ENCODE measurements at regions not wholly inside any gene's neighbourhood (a gene's known extent, or its start where the extent isn't known, plus 50 kb on each side); places are given as distances from the start of the nearest gene placed in this dataset.
"Not testable (repeated sequence)": the region's sequence is repeated elsewhere in the genome, so short reads cannot be mapped to it uniquely, and the experiment has no call there.

DNA sequence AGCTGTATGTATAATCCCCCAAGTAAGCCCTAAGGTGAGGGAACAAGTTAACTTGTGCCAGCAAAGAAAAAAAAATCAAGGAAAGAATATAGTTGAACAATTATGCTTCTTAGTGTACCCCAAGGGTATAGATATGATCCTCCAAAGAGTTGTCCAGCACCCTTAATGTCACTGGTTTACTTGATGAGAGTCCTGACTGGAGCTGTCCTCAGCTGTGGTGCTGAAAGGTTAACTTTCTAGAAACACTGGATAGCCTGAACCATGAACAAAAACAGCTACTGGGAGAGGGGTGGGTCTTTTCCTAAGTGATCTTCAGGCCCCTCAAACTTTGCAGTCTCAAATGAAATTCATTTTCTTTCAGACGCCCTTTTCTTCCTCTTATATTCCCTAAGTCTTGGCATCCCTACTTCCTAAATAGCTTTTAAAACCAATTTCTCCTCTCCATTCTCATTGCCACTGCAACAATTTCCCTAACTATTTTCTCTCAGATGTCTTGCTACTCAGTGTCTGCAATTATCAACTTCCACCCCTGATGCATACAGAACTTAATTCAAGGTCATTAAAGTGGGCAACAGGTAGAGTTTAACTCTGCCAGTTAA is 83.5 kb upstream of the PROKR2 start:
- DNase-seq: no peak
- Histone ChIP-seq H3K27ac (no peak overlapping the region), H3K27me3 (ENCODE audit: low read depth) (no peaks in the 10 kb centered on the region), H3K4me1 (no peaks in the 10 kb centered on the region), H3K9me3 (no peaks in the 10 kb centered on the region), H3K36me3 (no peaks in the 10 kb centered on the region), H3K4me3 (no peak overlapping the region)
- intact Hi-C loops (cut with DNase I): no loop called here
- no peak for TF ChIP-seq CTCF (IDR thresholded peaks at IDR 0.05)
- no peak for ATAC-seq

DNA sequence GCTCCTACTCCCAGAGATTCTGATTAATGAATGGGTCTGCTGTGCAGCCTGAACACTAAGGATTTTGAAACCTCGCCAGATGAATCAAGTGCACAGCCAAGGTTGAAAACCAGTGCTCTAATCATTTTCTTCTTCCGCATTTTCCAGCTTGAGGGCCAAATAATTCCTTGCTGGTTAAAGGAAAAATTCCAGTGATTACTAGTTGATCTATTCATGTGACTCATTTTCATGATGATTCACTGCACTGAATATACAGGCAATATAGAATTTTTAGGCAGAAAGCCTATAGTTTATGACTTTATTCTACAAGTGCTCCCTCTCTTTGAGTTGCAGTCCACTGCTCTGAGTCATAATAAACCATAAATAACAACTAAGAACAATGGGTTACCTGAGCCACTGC is 80.6 kb upstream of the PROKR2 start:
- ATAC-seq: no peak
- H3K27ac ChIP-seq: no peak overlapping the region
- no peaks in the 10 kb centered on the region for H3K27me3 ChIP-seq (ENCODE audit: low read depth)
- H3K9me3 ChIP-seq: no peaks in the 10 kb centered on the region
- H3K4me3 ChIP-seq: no peak overlapping the region
- TF ChIP-seq CTCF (IDR thresholded peaks at IDR 0.05): no peak
- H3K4me1 ChIP-seq: no peaks in the 10 kb centered on the region
- DNase-seq: no peak
- intact Hi-C loops (cut with DNase I): no loop called here
- no peaks in the 10 kb centered on the region for H3K36me3 ChIP-seq

DNA sequence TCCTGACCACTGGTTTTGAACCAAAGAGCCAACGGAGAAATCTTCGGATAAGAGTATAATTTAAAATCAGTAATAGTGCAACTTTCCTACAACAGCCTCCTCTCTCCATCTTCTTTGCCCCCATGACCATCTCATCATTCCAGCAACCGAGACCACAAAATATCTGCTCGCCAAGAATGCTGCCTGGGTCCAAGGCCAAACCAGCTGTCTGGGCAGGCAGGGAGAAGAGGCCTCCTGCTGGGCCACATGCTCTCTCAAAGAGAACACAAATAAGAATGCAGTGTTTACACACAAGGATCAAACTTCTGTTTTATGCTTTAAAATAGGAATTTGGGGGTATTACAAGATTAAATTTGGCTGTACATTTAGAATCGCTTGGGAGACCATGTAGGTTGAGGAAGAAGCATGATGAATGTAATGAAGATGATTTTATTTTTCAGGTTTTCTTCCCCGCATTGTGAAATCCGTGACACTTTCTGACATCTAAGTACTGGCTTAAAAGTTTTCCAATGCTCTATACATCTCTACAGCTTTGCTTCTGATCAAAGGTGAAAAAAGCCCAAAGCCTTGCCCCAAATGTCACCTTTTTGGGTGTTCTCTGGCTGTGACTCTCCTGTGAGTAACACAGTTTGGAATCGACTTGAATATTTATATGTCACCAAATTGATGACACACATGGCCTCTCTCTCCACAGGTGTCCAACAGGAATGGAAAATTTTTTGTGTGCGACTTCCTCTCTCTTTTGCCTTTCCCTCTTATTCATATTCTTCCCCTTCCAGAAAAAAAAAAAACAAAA is 79.4 kb upstream of the PROKR2 start:
- H3K9me3 ChIP-seq: no peaks in the 10 kb centered on the region
- no peaks in the 10 kb centered on the region for H3K4me1 ChIP-seq
- no peak for TF ChIP-seq CTCF (IDR thresholded peaks at IDR 0.05)
- ATAC-seq (no peak), DNase-seq (no peak)
- intact Hi-C loops (cut with DNase I): no loop called here
- H3K27me3 ChIP-seq (ENCODE audit: low read depth): no peaks in the 10 kb centered on the region
- no peak overlapping the region for H3K27ac ChIP-seq
- no peaks in the 10 kb centered on the region for H3K36me3 ChIP-seq
- no peak overlapping the region for H3K4me3 ChIP-seq

- TF ChIP-seq CTCF (IDR thresholded peaks at IDR 0.05): no peak
- intact Hi-C loops (cut with DNase I): no loop called here
- Histone ChIP-seq H3K9me3 (no peaks in the 10 kb centered on the region), H3K27me3 (ENCODE audit: low read depth) (no peaks in the 10 kb centered on the region), H3K27ac (no peak overlapping the region), H3K4me1 (no peaks in the 10 kb centered on the region), H3K36me3 (no peaks in the 10 kb centered on the region), H3K4me3 (no peak overlapping the region)
- DNase-seq (no peak), ATAC-seq (no peak)
Measured at GRCh38 chr20:5393218-5393870, 76.6 kb upstream of the PROKR2 start.

GRCh38 chr20:5390720-5391119 is 74.0 kb upstream of the PROKR2 start:
- Histone ChIP-seq H3K4me3 (no peak overlapping the region), H3K36me3 (no peaks in the 10 kb centered on the region), H3K27ac (no peak overlapping the region), H3K4me1 (no peaks in the 10 kb centered on the region), H3K9me3 (no peaks in the 10 kb centered on the region), H3K27me3 (ENCODE audit: low read depth) (no peaks in the 10 kb centered on the region)
- ATAC-seq (no peak), DNase-seq (no peak)
- intact Hi-C loops (cut with DNase I): no loop called here
- TF ChIP-seq CTCF (IDR thresholded peaks at IDR 0.05): no peak

DNA sequence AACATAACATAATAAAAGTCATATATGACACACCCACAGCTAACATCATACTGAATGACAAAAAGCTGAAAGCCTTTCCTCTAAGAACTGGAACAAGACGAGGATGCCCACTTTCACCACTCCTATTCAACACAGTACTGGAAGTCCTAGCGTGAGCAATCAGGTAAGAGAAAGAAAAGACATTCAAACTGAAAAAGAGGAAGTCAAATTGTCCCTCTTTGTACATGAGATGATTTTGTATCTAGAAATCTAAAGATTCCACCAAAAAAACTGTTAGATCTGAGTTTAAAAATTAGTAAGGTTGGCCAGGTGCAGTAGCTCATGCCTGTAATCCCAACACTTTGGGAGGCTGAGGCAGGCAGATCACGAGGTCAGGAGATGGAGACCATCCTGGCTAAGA is 70.1 kb upstream of the PROKR2 start:
- ATAC-seq; H3K36me3 ChIP-seq; intact Hi-C loops (cut with DNase I); H3K4me3 ChIP-seq; H3K4me1 ChIP-seq; H3K27me3 ChIP-seq (ENCODE audit: low read depth); H3K9me3 ChIP-seq; H3K27ac ChIP-seq; DNase-seq: not testable (repeated sequence)

DNA sequence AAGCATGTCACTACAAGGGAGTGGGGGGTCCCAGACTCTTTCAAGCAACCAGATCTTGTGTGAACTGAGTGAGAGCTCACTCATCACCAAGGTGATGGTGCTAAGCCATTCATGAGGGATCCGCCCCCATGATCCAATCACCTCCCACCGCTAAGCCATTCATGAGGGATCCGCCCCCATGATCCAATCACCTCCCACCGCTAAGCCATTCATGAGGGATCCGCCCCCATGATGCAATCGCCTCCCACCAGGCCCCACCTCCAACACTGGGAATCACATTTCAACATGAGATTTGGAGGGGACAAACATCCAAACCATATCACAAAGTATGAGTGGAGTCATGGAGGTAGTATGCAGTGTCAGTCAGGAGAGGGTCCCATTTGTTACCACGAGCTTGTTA is 64.8 kb upstream of the PROKR2 start:
- H3K27ac ChIP-seq; H3K4me1 ChIP-seq; ATAC-seq; intact Hi-C loops (cut with DNase I); H3K27me3 ChIP-seq (ENCODE audit: low read depth); H3K4me3 ChIP-seq; DNase-seq; H3K36me3 ChIP-seq; H3K9me3 ChIP-seq: not testable (repeated sequence)

Data from lower lobe of right lung (tissue), 2 donors.